ENCODE measurements at regions not wholly inside any gene's neighbourhood (a gene's known extent, or its start where the extent isn't known, plus 50 kb on each side); places are given as distances from the start of the nearest gene placed in this dataset.

GRCh38 chr5:168165221-168165914, 126.1 kb upstream of the WWC1 start:
- no peak for DNase-seq (ENCODE audit: low spot score)

- no peak for DNase-seq (ENCODE audit: low spot score)
These were observed 125.5 kb upstream of the WWC1 start for GRCh38 chr5:168165977-168166376.

GRCh38 chr5:168167338-168167737, 124.1 kb upstream of the WWC1 start:
- no peak for DNase-seq (ENCODE audit: low spot score)

- DNase-seq (ENCODE audit: low spot score), result no peak
These were observed 122.3 kb upstream of the WWC1 start for GRCh38 chr5:168168978-168169698.

GRCh38 chr5:168169791-168170190, 121.7 kb upstream of the WWC1 start:
- DNase-seq (ENCODE audit: low spot score), result no peak

- no peak for DNase-seq (ENCODE audit: low spot score)
These were observed 119.3 kb upstream of the WWC1 start for GRCh38 chr5:168171901-168172759.

GRCh38 chr5:168172760-168173223, 118.7 kb upstream of the WWC1 start:
- no peak for DNase-seq (ENCODE audit: low spot score)

- no peak for DNase-seq (ENCODE audit: low spot score)
These were observed 117.1 kb upstream of the WWC1 start for GRCh38 chr5:168174376-168174775.

- no peak for DNase-seq (ENCODE audit: low spot score)
These were observed 115.2 kb upstream of the WWC1 start for GRCh38 chr5:168176251-168176650.

- DNase-seq (ENCODE audit: low spot score), result no peak
These were observed 114.5 kb upstream of the WWC1 start for GRCh38 chr5:168176941-168177340.

GRCh38 chr5:168177831-168178450, 113.5 kb upstream of the WWC1 start:
- DNase-seq (ENCODE audit: low spot score), result no peak

GRCh38 chr5:168179192-168179593, 112.3 kb upstream of the WWC1 start:
- no peak for DNase-seq (ENCODE audit: low spot score)

GRCh38 chr5:168182269-168182668, 109.2 kb upstream of the WWC1 start:
- no peak for DNase-seq (ENCODE audit: low spot score)

- DNase-seq (ENCODE audit: low spot score), result no peak
These were observed 107.3 kb upstream of the WWC1 start for GRCh38 chr5:168184103-168184502.

GRCh38 chr5:168186289-168187074, 105.0 kb upstream of the WWC1 start:
- no peak for DNase-seq (ENCODE audit: low spot score)

- no peak for DNase-seq (ENCODE audit: low spot score)
These were observed 103.8 kb upstream of the WWC1 start for GRCh38 chr5:168187614-168188013.

GRCh38 chr5:168188182-168188581, 103.3 kb upstream of the WWC1 start:
- DNase-seq (ENCODE audit: low spot score), result no peak

GRCh38 chr5:168192120-168192519, 99.3 kb upstream of the WWC1 start:
- DNase-seq (ENCODE audit: low spot score), result no peak

- DNase-seq (ENCODE audit: low spot score), result no peak
These were observed 97.8 kb upstream of the WWC1 start for GRCh38 chr5:168193493-168194250.

GRCh38 chr5:168195110-168195509, 96.3 kb upstream of the WWC1 start:
- DNase-seq (ENCODE audit: low spot score), result no peak

GRCh38 chr5:168198359-168198758, 93.1 kb upstream of the WWC1 start:
- no peak for DNase-seq (ENCODE audit: low spot score)
